ENCODE measurements at regions not wholly inside any gene's neighbourhood (a gene's known extent, or its start where the extent isn't known, plus 50 kb on each side); places are given as distances from the start of the nearest gene placed in this dataset.

DNA sequence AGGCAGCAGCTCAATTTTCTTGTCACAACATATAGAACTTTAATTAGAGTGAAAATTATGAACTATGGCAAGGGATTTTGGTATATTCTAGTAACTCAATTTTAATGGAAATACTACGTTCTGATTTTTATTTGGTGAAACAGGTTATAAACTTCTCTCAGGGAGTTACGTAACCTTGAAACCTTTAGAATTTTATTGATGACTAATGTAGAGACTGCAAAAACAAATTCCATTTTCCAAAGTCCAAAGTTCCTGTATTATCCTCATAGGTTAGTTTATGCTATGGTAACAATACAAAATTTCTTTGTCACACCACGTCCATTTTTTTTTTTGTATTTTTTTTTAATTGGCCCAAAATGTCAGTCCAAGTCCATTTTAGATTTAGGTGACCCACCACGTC is 185.7 kb downstream of the KLF5 start:
- ATAC-seq (ENCODE audit: low read depth) (no peak), DNase-seq (ENCODE audit: low spot score) (no peak)
- Histone ChIP-seq H3K4me3 (ENCODE audit: severe bottlenecking) (no peak overlapping the region), H3K36me3 (ENCODE audit: low read depth) (no peaks in the 10 kb centered on the region), H3K27ac (ENCODE audit: poor library complexity, severe bottlenecking) (no peak overlapping the region), H3K9me3 (ENCODE audit: severe bottlenecking) (no peaks in the 10 kb centered on the region), H3K4me1 (ENCODE audit: insufficient read depth, poor library complexity, severe bottlenecking) (peaks cover 28% of the 10 kb centered on the region), H3K27me3 (ENCODE audit: insufficient read depth, poor library complexity, severe bottlenecking) (no peaks in the 10 kb centered on the region)
- TF ChIP-seq, protein P1, sequence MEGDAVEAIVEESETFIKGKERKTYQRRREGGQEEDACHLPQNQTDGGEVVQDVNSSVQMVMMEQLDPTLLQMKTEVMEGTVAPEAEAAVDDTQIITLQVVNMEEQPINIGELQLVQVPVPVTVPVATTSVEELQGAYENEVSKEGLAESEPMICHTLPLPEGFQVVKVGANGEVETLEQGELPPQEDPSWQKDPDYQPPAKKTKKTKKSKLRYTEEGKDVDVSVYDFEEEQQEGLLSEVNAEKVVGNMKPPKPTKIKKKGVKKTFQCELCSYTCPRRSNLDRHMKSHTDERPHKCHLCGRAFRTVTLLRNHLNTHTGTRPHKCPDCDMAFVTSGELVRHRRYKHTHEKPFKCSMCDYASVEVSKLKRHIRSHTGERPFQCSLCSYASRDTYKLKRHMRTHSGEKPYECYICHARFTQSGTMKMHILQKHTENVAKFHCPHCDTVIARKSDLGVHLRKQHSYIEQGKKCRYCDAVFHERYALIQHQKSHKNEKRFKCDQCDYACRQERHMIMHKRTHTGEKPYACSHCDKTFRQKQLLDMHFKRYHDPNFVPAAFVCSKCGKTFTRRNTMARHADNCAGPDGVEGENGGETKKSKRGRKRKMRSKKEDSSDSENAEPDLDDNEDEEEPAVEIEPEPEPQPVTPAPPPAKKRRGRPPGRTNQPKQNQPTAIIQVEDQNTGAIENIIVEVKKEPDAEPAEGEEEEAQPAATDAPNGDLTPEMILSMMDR (IDR thresholded peaks at IDR 0.05; ENCODE audit: poor library complexity, severe bottlenecking): no peak

DNA sequence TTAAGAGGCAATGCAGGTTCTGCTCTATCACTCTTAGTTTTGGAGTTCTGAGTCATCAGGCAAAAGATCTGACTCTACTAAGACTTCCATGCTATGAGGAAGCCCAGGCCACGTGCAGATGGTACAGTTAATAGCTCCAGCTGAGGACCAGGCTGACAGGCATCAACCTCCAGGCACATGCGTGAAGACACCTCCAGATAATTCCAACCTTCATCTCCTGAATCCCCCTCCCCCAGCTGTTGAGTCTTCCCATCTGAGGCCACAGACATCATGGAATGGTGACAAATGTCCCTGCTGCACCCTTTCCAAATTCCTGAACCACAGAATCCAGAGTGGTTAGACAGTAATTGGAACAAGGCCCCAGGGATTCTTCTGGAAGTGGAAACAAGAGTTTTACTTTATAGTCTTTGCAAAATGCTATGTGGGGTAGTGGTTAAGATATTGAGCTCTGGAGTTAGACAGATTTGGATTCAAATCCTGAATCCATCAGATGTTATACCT is 183.8 kb downstream of the KLF5 start:
- Histone ChIP-seq H3K36me3 (ENCODE audit: low read depth) (no peaks in the 10 kb centered on the region), H3K27ac (ENCODE audit: poor library complexity, severe bottlenecking) (no peak overlapping the region), H3K9me3 (ENCODE audit: severe bottlenecking) (no peaks in the 10 kb centered on the region), H3K4me1 (ENCODE audit: insufficient read depth, poor library complexity, severe bottlenecking) (peaks cover 11% of the 10 kb centered on the region), H3K4me3 (ENCODE audit: severe bottlenecking) (no peak overlapping the region), H3K27me3 (ENCODE audit: insufficient read depth, poor library complexity, severe bottlenecking) (no peaks in the 10 kb centered on the region)
- DNase-seq (ENCODE audit: low spot score) (no peak), ATAC-seq (ENCODE audit: low read depth) (no peak)
- TF ChIP-seq, protein P1 (IDR thresholded peaks at IDR 0.05; ENCODE audit: poor library complexity, severe bottlenecking): no peak

DNA sequence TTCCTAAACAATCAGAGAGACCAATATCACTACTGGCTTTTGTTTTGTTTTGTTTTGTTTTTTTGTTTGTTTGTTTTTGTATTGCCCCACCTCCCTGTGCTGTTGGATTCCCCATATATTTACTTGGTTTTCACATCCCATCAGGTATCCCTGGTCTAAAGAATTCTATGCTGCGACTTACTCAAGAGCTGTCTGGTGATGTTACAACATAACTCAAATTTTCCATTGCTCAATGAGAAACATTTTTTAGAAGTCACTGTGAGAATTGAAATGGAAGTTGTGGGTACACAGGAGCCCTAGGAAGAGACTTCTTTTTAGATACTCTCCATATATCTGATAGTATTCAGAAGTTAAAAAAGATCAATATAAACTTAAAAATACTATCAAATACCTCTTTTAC is 181.4 kb downstream of the KLF5 start:
- no peak overlapping the region for H3K27ac ChIP-seq (ENCODE audit: poor library complexity, severe bottlenecking)
- ATAC-seq (ENCODE audit: low read depth): no peak
- H3K4me3 ChIP-seq (ENCODE audit: severe bottlenecking): no peak overlapping the region

DNA sequence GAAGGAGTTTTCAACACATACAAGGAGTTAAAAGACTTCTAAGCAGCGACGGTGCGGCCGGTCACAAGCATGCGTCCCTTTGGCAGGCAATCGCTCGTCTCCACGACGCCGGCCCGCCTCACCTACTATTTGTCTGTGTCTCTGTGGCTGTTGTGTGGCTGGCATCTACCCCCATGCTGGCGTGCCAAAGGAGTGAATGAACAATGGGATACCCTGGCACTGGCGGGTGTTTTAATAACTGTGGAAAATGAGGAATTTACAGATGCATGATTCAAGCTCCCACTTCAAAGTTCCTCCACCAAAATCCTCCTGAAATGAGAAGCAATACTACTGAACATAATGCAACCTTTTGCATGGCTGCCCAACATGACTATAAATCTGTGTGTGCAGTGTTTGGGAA is 176.6 kb downstream of the KLF5 start:
- Histone ChIP-seq H3K4me3 (ENCODE audit: severe bottlenecking) (no peak overlapping the region), H3K9me3 (ENCODE audit: severe bottlenecking) (no peaks in the 10 kb centered on the region), H3K27me3 (ENCODE audit: insufficient read depth, poor library complexity, severe bottlenecking) (no peaks in the 10 kb centered on the region), H3K27ac (ENCODE audit: poor library complexity, severe bottlenecking) (no peak overlapping the region), H3K36me3 (ENCODE audit: low read depth) (no peaks in the 10 kb centered on the region), H3K4me1 (ENCODE audit: insufficient read depth, poor library complexity, severe bottlenecking) (no peaks in the 10 kb centered on the region)
- TF ChIP-seq, protein P1 (IDR thresholded peaks at IDR 0.05; ENCODE audit: poor library complexity, severe bottlenecking): no peak
- DNase-seq (ENCODE audit: low spot score) (no peak), ATAC-seq (ENCODE audit: low read depth) (no peak)

More for the DNA sequence above, 181.4 kb downstream of the KLF5 start:
- TF ChIP-seq, protein P1 (IDR thresholded peaks at IDR 0.05; ENCODE audit: poor library complexity, severe bottlenecking): no peak
- no peaks in the 10 kb centered on the region for H3K36me3 ChIP-seq (ENCODE audit: low read depth)
- peaks cover 10% of the 10 kb centered on the region for H3K4me1 ChIP-seq (ENCODE audit: insufficient read depth, poor library complexity, severe bottlenecking)
- no peaks in the 10 kb centered on the region for H3K27me3 ChIP-seq (ENCODE audit: insufficient read depth, poor library complexity, severe bottlenecking)
- no peak for DNase-seq (ENCODE audit: low spot score)
- no peaks in the 10 kb centered on the region for H3K9me3 ChIP-seq (ENCODE audit: severe bottlenecking)

DNA sequence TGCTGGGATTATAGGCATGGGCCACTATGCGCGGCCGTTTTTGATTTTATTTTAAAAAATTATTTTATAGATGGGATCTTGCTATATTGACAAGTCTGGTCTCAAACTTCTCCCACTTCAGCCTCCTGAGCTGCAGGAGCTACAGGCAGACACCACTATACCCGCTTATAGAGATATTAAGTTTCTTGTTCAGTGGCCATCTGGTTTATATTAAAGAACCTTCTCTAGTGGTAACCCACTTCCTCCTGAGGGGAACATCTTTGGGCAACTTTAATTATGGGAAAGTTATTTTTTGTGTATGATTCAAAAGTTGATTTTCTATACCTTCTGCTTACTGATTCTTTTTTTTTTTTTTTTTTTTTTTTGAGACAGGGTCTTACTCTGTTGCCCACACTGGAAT is 172.7 kb downstream of the KLF5 start:
- no peaks in the 10 kb centered on the region for H3K4me1 ChIP-seq (ENCODE audit: insufficient read depth, poor library complexity, severe bottlenecking)
- no peaks in the 10 kb centered on the region for H3K36me3 ChIP-seq (ENCODE audit: low read depth)
- H3K9me3 ChIP-seq (ENCODE audit: severe bottlenecking): no peaks in the 10 kb centered on the region
- DNase-seq (ENCODE audit: low spot score) (no peak), ATAC-seq (ENCODE audit: low read depth) (no peak)
- no peak overlapping the region for H3K27ac ChIP-seq (ENCODE audit: poor library complexity, severe bottlenecking)
- no peaks in the 10 kb centered on the region for H3K27me3 ChIP-seq (ENCODE audit: insufficient read depth, poor library complexity, severe bottlenecking)
- TF ChIP-seq, protein P1 (IDR thresholded peaks at IDR 0.05; ENCODE audit: poor library complexity, severe bottlenecking): no peak
- no peak overlapping the region for H3K4me3 ChIP-seq (ENCODE audit: severe bottlenecking)
